NCI-H2196 treated with DMSO at 0.1 percent for 48 hours (cell line): ENCODE measurements at regions not wholly inside any gene's neighbourhood (a gene's known extent, or its start where the extent isn't known, plus 50 kb on each side); places are given as distances from the start of the nearest gene placed in this dataset.
"Not testable (repeated sequence)": the region's sequence is repeated elsewhere in the genome, so short reads cannot be mapped to it uniquely, and the experiment has no call there.

ENCODE experiments used
- DNase-seq: peaks from one replicate; lab custom pipeline; 2025; ENCODE audit not compliant: unreplicated experiment; lab: John Stamatoyannopoulos, UW

DNA sequence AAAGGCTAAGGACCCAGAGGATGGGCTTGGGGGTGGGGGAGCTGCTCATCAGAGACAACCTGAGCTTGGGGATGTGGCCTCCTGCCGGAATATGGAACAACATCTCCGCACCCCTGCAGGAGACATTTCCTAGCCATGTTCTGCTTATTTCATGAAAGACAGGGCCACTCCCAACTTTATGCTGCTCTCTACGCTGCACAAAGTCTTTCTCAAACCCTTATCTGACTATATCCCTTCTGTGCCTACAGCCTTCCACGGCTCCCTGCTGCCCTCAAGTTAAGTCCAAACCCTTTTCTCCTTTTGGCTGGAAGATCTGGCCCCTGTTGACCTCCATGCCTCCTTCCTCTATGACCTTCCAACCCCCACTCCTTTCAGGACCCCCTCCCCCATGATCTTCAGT lies 562.0 kb downstream of the MN1 start:
- DNase-seq = no peak

DNA sequence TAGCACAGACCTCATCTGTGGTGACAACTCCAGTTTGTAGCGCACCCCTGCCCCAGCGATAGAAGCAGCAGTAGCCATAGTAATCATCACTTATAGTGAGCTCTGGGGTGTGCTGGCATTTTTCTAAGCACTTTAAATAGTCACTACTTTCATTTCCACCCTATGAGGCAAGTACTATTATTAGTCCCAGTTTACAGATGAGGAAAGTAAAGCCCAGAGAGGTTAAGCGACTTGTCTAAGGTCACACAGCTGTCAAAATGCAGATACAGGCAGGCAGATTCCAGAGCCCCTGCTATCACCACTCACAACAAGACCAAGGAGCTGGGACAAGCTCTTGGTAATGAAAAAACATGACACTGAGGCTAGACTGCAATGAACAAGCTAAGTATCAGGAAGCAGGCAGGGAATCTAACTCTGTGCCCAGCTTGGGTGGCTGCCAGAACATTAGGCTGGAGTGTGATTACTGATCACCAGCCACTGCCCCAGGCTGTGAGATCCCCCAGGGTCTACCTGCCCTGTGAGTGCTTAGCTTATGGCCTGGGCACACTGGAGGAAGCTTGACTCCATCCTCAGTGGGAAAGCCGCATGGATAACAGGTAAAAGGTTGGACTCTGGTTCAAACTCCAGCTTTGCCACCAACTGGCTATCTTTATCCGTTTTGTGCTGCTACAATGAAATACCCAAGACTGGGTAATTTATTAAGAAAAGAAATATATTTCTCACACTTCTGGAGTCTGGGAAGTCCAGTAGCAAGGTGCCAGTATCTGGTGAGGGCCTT lies 561.1 kb downstream of the MN1 start:
- no peak for DNase-seq

DNA sequence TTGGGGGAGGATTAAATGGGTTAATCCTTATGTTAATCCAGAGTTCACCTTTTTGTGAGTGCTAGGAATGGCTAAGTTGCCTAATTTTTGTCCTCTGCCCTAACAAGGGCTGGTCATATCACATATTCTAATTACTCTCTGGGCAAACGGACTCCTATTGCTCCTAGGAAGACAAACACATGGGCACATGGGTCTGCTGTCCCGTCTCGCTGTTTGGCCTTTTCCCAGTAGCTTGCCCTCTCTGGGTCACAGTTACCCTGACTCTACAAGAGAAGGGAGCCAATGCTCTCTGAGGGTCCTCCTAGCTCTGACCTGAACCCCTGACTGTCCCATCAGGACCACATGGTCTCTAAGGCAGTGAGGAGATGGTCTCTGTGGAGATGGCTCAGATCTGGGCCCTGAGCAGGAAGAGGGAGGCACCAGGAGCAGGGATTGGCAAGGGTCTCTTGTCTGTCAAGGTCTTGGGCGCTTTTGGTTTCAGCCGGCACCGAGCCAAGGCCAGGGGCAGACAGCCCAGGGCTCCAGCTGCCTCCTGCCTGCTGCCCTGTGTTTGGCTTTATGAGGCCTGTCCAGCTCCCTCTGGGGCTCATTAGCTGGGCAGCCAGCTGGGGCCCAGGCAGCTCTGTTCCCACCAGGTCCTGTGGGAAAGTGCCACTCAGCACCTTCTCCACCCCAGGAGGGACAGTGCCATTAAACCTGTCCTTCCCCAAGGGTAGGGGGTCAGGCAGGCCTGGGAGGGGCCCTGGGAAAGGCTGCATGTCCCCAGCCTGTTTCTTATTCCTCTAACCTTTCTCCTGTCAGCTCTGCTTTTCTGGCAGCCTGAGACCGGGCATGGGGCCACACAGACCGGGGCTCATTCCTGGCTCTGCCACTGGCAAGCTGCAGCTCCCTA lies 559.9 kb downstream of the MN1 start:
- peak; percentile 3 for DNase-seq

DNA sequence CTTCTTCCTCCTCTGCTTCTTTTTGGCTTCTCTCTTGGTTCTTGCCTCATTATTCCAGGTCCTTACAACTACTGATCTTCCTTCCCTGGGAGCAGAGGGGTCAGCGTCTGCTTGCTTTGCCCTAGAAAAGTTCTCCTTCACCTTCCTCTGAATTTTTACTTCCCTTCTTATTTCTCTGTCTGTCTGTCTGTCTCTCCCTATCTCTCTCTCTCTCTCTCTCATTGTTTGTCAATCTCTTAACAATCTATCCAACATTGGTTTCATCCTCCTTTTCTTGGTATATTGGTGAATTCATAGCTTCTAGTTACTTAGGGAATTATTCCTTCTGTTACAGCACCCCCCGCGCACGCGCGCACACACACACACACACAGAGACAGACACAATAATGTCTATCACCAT lies 559.1 kb downstream of the MN1 start:
- no peak for DNase-seq

DNA sequence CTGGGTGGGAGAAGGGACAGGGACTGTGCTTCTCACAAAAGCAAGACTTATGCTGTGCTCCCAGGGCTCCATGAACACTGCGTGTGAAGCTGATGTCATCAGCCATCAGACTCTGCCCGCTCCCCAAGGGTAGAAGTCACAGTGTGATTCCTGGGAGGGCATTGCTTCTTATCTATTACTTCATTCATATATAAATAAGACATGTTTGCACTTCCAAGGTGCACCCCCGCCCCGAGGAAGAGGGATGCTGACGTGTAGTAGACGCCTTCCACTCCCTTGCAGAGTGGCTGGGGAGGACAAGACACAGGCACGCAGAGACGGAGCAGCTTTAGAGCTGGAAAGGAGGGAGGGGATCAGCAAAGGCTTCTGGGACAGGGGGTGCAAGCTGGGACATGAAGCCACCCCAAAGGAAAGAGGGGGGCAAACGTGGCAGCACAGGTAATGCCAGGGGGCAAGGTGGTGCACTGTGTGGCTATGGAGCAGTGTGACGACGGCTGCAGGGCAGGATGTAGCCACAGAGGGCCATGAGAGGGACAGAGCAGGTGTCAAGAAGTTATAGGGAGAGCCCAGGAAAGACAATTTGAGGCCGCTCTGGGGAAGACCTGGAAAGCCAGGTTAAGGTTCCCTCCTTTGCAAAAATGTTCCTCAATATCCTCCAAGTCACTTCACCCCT lies 558.5 kb downstream of the MN1 start:
- no peak for DNase-seq

DNA sequence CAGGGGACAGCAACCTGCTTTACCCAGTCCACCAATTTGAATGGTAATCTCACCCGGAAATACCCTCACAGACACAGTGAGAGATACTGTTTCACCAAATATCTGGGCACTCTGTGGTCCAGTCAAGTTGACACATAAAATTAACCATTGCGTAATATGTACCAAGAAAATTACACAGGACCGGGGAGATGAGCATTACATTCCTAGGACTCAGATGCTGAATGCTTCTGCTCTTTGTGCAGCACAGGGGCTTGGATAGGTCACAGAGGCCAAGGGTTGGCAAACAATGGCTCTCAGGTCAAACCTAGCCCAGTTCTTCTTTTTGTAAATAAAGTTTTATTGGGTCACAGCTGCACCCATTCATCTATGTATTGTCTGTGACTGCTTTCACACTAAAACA lies 557.2 kb downstream of the MN1 start:
- no peak for DNase-seq

DNA sequence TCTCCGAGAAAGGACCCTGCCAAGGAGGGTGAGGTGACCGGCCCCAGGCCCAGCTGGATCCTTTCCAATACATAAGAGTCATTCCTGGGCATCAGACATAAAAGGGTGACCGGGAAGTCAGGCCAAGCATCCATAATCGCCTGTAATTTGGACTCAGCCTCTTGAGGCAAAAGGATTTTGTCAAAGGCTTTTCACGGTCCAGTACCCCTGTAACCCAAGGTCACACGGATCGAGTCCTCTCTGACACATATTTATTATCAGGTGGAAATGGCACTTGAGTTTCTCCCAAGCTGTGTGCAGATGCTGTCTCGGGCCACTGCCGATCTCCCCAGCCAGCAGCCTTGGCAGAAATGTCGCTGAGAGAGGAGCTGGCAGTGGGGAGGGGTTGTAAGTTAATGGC lies 556.5 kb downstream of the MN1 start:
- no peak for DNase-seq

DNA sequence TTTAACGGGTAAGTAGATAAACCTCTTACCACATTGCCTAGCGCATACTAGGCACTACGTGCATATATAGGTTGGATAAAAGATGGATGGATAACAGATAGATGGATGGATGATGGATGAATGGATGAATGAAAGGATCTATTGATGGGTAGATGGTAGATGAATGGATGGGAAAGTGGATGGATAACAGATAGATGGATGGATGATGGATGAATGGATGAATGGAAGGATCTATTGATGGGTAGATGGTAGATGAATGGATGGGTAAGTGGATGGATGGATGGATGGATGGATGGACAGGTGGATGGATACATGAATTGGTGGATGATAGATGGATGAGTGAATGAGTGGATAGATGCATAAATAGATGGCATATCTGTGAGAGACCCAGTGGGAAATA lies 555.0 kb downstream of the MN1 start:
- DNase-seq = no peak

DNA sequence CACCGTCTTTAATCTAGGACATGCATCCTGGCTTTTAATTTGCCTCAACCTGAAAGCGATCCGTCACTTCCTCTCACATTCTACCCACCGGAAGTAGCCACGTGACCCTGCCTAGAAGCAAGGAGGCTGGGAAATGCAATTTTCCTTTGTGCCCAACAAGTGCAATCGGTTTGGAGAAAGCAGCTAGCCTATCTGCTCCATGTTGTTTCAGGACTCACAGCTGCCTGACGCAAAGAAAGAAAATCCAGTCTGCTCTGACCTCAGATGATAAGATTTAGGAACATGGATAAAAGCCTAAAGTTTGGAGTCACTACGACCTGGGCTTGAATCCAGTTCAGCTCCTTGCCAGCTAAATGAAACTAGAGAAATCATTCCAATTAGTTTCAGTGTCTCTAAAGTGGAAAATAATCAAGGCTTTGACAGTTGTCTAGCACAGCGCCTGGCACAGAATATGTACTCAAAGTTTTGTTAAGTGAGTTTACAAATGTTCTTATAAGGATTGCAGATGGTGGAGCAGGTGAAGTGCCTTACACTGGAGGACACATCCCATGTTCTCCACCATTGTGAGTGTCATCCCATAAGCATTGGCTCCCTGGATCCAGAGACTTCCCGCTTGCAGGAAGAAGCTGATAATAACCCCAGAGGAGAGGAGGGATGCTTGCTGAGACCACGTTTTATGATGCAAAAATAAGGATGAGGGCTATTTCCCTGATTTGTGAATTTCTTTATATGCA lies 553.7 kb downstream of the MN1 start:
- no peak for DNase-seq

DNA sequence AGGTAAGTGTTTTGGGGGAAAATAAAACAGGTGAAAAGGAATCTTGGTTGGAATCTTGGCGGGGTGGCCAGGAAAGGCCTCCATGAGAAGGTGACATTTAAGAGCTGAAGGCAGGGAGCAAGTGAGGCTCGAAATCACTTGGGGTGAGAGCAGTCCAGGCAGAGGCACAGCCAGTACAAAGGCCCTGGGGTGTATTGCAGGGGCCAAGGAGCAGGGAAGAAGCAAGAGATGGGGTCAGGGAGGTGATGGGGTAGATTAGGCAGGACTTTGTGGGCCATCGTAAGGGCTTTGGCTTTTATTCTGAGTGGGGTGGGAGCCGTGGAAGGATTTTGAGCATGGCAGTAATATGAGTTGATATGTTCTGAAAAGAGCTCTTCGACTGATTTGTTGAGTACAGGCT lies 551.1 kb downstream of the MN1 start:
- no peak for DNase-seq

DNA sequence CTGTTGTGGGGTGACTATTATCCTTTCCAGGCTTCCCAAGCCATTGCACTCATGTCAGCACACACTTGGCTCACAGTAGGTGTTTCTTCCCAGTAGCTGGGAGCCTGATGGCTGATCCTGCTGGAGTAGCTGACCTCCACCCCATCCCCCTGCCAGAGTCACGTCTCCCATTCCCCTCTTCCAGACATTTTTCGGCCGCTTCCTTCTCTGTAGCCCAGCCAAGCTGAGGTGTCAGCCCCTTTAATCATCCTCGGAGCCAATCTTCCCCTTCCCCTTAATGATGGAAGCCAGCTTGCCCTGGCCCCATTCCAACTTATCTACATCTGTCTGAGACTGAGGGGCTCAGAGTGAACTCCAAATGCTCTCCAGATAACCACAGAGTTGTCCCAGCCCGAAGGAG lies 550.7 kb downstream of the MN1 start:
- DNase-seq = no peak

DNA sequence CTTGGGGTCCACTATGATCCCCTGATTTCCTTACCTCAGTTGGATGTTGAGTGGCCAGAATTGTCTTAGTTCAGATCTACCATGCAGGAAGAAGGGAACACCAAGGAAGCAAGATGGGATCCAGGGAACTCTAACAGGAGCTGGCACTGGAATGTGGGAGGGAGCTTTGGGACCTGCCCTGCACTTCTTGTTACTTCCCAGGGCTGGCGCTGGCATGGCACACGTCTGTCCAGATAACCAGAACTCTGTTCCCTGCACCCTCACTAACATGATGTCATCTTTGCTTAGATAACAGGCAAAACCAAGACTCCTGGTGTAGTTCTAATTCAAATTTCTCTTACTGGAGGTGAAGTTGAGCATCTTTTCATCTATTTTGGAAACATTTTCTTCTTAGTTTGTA lies 550.0 kb downstream of the MN1 start:
- no peak for DNase-seq

DNA sequence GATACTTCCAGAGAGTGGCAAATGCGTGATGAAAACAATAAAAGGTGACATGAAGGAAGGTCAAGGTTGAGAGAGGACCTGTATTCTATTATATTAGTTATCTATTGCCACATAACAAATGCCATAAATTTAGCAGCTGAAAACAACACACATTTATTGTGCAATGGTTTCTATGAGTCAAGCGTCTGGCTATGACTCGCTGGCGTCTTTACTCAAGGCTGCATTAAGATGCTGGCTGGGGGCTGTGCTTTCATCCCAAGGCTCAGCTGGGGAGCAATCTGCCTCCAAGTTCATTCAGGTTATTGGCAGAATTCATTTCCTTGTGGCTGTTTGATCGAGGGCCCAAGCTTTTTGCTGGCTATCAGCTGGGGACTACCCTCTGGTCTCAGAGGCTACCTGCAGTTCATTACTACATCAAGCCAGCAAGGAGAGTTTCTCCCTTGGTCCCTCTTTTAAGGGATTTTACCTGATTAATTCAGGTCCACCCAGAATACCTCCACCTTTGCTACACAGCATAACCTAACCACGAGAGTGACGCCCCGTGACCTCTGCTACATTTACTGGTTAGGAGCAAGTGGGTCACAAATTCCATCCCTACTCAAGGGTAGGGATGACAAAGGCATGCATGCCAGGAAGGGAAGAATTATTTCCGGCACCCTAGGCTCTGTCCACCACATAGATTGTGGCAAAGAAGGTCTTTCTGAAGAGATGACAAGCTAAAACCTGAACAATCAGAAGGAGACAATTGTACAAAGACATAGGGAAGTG lies 549.1 kb downstream of the MN1 start:
- no peak for DNase-seq

DNA sequence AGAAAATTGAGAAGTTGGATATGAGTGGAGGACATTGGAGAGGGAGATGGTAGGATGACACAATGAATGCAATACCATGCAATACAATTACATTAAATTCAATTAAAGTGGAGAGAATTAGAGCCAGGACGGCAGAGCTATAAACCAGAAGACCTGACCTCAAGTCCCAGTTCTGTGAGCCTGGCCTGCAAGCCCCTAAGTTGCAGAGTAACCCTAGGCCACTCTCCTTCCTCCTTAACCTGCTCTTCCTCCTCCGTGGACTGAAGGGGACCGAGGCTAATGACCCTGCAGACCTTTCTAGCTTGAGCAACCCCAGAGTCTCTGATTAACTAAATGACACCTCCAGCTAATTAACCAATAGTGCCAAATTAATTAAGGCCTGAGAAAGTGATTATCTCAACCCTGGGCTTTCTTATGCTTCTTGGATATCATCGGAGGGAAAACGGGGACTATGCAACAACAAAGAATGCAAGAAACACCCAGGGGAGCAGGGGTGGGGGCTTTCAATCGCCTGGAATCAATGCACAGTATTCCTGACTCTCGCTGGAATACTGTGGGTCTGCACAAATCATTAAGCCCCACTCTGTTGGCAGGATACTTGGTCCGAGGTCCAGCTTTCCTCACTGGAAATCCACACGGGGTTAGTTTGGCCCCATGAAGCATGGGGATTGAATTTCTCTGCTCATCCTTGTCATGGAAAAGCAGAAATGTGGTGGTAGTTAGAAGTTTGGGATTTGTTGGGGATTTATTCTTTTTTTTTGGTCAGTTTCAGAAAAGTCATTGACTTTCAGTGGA lies 548.3 kb downstream of the MN1 start:
- DNase-seq = no peak

DNA sequence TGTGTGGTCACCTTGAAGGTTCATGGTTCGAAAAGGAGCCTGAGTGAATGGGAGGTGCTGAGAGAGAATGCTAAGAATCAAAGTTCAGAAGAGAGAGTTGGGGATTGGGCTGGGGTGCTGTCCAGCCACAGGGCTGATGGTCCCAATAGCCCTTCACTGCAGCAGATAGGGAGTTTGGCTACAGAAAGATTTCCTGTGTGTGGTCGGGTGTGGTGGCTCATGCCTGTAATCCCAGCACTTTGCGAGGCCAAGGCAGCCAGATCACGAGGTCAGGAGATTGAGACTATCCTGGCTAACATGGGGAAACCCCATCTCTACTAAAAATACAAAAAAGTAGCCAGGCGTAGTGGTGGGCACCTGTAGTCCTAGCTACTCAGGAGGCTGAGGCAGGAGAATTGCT lies 547.5 kb downstream of the MN1 start:
- not testable (repeated sequence) for DNase-seq

DNA sequence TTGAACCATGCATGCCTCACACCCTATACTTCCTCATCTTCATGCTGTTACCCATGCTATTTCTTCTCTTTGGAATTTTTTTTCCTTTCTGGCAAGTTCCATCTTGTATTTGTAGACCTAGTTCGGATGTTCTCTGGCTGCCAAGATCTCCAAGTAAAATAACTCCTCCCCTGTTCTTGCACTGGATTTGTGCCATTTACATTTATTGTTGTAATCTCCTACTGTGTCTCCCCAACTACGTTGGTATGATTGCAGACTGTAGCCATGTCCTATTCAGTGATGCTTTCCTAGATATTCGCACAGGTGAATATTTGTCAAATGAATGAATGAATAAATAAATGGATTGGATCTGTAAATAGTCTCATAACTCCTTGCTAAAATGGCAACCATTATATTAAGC lies 546.0 kb downstream of the MN1 start:
- DNase-seq = no peak

DNA sequence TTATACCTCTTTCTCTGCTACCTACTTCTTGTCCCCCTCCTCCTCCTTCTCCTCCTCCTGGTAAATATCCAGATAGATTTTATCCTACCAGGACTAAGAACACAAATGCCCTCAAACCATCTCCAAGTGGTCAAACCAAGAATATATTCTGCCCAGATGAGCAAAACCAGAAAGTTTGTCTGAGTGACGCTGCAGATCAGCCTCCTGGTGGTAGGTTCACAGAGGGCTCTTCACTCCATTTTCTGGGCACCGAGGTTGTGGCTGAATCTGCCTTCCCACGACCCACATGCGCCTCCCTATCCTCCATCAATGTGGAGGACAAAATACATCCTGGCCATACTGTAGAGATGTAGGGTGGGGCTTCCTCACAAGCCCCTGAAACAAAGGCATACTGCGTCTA lies 543.6 kb downstream of the MN1 start:
- DNase-seq = no peak

DNA sequence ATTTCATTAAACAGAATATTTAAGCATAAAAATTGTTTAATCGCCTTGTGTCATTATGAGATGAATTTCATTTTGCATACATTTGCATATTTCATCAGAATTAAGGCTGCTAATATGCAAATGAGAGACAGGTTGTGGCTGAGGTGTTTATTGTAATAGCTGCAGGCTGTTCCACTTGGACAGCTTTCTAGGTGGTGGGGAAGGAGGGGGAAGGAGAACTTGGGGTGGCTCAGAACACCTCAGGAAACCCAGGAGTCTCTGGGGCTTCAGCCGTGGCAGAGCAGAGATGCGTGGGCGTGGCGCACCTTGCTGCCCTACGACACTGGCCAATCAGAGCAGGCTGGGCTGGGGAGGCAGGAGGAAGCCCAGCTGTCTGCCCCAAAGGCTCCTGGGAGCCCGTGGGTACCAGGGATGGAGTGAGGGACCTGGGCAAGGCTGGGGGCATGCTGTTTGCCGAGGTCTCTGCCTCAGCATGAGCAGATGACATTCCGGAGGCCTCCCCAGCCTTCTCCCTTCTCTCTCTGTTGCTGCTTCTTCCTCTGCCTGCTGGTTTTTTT lies 542.9 kb downstream of the MN1 start:
- DNase-seq = no peak

DNA sequence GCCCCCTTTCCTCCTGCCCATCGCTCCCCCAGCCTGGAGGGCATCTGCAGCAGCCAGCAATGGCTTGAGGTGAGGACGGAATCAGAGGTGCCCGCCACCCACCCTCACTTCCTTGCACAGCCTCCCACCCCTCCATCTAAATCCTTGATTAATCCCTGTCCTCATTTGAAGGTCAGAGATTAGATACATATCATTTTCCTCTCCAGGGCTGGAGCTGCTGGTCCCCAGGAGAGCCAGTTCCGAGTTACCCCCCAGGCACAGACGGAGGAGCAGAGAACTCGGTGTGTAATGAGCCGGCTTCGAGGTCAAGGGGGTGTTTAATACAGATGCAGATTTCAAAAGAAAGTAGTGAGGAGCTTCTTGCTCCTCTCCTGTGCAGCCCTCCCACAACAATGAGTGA lies 542.1 kb downstream of the MN1 start:
- DNase-seq = no peak
